HS-27A (cell line): ENCODE measurements at regions not wholly inside any gene's neighbourhood (a gene's known extent, or its start where the extent isn't known, plus 50 kb on each side); places are given as distances from the start of the nearest gene placed in this dataset.

ENCODE experiments used
- DNase-seq: peaks from one replicate; pipeline ENCODE4 v3.0.0-alpha.2; 2012; ENCODE audit warnings: low read depth, missing footprints

DNA sequence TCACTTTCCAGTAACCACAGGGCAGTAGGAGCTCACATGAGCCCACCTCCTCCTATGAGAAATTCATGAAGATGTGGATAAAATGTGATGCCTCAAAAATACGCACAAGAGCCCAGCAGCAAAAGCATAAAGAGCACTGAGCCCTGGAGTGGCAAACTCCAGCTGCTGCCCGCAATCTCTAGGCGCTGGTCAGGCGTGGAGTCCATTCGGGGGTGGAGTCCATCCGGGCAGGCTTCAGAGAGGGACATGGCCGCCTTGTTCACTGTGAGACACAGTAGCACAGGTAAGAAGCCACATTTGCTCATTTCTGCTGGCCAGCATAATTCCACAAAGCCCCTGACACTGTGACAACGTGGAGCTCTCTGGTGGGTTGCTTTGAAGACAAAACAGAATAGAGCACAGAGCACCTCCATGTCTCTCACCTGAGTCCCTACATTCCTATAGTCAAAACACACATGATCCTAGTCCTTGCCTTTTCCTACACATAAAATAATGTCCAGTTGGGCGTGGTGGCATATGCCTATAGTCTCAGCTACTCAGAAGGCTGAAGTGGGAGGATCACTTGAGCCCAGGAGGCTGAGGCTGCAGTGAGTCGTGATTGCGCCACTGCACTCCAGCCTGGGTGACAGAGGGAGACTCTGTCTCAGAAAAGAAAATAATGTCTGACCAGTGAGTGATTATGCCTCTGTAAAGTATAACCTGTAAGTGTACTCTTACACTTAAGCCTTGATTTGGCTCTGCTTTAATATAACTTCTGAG lies 365.2 kb downstream of the GADD45G start:
- DNase-seq, result no peak

DNA sequence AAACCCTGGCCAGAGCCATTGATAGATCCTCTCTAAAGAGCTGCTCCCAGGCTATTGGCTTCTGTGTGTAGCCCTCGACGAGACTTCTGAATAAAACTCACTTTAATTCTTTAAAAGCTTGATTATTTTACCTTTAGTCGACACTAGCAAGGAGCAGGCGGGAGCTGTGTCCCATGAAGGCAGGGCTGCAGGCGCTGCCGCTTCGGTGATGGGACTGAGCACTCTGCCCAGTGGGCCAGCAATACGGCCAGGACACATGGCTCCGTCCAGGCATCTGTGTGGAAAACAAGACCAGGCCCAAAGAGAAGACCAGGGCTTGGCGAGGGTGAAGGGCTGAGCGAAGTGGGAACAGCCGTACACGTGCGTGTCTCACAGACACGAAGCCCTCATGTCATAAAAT lies 365.9 kb downstream of the GADD45G start:
- no peak for DNase-seq

DNA sequence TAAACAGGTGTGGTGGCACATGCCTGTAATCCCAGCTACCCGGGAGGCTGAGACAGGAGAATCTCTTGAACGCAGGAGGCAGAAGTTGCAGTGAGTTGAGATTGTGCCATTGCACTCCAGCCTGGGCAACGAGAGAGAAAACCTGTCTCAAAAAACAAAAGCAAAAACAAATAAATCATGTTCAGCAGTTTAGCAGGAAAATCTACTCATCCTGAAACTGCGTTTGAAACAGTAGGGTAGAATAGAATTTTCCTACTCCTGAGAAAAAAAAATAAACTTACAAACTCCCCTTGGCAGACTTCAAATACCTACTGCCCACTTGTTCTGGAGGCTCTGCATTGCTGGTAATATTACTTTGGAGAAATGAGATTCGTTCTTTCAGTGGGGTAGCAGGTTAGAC lies 367.7 kb downstream of the GADD45G start:
- DNase-seq, result no peak

DNA sequence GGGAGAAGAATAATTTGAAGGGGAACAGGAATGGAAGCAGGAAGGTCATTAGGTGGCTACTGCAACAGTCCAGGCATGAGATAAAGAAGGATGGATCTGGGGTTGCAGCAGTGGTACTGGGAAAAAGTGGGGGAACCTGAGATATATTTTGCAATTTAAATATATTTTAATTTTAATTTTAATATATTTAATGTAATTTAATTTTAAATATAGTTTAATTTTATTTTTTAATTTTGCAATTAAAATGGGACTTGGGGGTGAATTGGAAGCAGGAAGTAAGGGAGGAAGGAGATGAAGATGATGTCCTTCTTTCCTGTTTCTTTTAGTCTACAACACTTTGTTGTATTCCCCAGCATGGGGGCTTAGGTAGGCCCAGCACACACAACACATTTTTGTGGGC lies 369.8 kb downstream of the GADD45G start:
- no peak for DNase-seq

DNA sequence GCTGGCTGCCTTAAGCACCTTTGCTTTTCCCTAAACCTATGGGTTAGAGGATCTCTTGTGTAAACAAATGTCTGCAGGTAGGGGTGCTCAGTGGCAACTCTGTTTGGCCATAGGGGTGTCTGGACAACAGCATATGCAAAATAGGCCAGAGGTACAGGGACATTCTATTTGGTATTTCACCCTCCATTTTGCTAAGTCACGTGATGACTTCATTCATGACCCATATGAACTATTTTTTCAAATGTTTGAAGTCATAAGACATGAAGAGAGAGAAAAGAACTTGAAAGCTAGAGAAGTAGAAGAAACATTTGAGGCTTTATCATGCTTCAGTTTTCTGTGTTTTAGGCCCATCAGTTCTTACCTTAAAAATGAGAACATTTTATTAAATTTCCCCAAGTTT lies 370.2 kb downstream of the GADD45G start:
- no peak for DNase-seq

DNA sequence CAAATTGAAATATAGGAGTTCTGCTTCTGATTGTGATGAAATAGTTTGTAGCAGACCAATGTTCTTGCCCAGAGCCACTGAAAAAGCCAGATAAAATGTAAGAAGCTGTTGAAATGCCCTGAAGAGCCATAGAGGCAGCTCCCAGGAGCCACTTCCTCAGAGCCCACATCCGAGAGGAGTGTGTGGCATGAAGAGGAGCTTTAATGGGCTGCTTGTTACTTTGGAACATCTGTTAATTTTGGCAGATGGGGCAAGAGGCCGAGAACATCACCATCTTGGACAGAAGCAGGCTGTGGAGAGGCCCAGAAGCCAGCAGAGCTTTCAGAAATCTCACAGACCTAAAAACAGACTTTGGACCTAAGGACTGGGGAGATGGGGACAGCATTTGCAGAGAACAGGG lies 370.8 kb downstream of the GADD45G start:
- DNase-seq, result no peak

DNA sequence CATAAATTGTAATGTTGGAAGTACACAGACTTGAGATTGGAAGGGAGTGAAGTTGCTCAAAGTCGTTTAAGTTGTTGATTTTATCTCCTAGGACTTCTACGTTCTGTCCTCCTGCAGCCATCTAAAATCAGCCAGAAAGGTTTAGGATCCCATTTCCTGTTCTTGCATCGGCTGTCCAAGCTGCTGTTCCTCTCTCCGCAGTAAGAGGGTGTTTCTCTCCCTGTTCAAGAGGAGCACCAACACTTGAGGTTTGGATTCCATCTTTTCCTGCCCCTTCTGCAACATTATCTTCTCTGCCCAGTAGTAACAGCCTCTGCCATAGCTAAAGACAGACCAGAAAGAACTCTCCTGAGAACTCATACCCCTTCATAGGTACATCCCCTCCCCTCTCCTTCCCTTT lies 373.4 kb downstream of the GADD45G start:
- DNase-seq, result no peak

DNA sequence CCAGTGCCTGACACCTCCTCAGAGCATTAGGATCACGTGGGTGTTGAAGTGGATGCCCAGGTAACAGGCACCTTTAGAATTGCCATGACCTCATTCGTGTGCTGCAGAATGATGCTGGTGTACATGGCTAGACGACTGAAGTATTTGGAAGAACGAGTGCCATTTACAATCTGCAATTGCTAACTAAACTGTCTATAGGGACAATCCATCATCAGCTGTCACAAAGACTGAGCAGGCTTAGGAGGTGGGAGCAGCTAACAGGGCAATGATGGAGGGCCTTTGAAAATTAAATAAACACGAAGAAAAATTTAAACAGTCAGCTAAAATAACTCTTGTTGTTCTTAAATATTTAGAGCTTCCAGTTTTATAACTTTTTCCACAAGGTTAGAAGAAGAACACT lies 375.8 kb downstream of the GADD45G start:
- no peak for DNase-seq

DNA sequence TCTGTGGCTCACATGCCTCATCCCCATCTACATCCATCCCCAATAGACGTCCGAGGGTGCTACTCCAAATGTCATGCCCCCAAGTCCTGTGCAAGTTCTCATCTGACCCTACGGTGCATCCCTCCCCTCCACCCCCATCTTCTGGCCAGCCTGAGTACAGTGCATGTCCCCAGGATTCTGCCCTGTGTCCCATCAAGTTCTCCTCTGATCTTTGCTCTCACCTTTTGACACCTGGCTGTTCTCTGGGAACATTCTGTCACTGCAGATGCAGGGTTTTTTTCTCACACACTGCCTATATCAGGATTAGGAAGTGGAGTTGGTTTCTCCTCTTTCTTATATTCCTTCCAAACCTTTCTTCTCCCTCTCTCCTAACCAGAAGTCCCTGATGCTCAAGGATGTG lies 377.2 kb downstream of the GADD45G start:
- no peak for DNase-seq

DNA sequence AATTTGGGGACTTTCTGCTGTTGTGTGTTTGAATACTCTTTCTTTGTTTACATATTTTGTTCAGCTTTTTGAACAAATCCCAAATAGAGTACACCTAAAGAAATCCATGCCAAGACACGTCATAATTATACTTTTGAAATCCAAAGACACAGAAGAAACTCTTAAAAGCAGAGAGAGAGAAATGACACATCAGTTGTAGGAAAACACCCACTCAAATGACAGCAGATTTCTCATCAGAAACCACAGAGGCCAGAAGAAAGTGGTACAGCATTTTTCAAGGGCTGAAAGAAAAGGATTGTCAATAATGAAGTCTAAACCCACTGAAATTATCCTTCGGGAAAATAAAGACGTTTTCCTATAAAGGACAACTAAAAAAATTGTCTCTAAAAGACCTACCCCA lies 378.6 kb downstream of the GADD45G start:
- DNase-seq, result no peak

DNA sequence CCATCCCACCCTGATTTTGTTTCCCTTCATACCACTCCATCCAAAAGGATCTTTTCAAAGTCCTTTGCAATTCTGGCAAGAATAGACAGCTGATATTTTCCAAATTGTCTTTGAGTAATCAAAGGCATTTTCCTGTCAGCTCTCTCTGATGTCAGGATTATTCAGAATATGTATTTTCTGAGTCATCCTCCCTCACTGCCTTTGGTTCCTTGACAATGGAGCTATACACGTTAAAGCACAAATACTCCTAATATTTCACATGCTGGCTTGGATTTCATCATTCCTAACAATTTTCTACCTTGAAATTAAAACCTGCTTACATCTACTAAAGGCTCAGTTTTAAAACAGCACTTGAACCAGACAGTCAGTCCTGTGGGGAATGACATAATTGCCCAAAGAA lies 379.4 kb downstream of the GADD45G start:
- no peak for DNase-seq

DNA sequence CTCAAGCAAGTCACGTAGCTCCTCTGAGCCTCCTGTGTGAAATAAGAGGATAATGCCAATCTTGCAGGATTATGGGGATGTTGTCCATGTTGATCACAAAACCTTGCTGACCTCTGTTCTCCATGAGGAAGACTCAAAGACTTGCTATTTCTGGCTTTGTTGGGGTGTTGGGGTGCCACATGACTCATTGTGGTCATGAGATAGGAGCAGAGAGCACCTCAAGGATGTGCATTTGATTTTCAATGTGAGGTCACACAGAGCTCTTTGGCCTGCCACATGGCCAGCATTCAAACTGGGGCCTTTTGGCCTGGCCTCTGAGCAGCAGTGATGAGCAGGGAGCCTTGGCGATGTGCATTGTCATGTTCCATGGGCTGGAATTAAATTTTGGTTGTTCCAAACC lies 380.3 kb downstream of the GADD45G start:
- DNase-seq, result no peak

DNA sequence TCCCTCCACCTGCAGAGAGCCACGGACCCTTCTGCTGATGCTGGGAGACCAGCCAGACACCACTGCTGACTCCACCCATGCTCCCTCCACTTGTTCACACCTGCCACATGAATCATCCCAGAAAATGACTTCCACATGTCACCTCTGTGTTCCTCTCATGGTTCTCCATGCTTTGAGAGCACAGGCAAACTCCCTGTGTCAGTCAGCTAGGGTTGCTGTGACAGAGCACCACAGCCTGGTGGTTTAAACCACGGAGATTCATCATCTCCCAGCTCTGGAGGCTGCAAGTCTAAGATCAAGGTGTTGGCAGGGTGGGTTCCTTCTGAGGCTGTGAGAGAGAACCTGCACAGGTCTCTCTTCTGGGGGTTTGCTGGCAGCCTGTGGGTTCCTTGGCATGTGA lies 381.4 kb downstream of the GADD45G start:
- DNase-seq, result no peak

DNA sequence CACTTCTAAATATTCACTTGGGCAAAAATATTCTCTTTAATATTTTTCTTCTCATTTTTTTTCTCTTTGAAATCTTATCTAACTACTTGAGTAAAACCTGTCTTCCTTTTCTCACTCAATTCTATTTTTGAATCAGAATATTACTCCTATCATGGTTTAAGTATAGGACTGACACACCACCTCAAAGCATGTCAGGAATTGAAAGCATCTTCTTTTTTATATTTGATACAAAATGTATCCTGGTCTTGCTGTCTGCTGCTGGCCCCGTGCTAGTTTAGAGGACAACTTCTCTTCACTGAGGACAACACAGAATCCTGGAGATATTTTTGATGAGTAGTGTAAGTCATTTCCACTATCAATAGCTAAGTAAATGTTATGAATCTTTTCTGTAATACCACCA lies 383.6 kb downstream of the GADD45G start:
- DNase-seq, result no peak

DNA sequence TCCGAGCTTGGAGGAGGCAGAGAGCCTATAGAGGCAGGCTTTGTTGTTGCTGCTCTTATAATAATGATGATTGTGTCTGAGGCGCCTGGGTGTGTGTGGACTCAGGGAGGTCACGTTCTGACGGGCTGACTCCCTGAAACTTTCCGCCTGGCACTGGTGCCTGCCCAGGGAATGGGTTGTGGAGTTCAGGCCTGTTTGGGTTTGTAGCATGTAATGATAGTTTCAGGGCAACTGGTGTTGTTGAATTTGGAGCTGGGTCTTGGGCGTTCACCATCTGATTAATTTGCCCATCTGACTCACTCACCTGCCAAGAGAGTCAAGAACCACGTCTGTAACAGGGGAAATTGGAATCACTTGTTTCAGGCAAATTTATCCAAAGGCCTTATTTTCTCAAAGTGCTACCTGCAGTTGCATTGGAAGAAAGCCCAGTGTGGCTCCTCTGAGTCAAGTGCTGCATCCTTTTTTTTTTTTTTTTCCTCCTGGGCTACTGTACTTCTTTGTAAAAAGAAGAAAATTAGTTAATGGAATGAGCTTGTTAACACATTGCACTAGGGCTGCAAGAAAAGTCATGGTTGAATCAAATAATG lies 386.5 kb downstream of the GADD45G start:
- DNase-seq, result no peak

DNA sequence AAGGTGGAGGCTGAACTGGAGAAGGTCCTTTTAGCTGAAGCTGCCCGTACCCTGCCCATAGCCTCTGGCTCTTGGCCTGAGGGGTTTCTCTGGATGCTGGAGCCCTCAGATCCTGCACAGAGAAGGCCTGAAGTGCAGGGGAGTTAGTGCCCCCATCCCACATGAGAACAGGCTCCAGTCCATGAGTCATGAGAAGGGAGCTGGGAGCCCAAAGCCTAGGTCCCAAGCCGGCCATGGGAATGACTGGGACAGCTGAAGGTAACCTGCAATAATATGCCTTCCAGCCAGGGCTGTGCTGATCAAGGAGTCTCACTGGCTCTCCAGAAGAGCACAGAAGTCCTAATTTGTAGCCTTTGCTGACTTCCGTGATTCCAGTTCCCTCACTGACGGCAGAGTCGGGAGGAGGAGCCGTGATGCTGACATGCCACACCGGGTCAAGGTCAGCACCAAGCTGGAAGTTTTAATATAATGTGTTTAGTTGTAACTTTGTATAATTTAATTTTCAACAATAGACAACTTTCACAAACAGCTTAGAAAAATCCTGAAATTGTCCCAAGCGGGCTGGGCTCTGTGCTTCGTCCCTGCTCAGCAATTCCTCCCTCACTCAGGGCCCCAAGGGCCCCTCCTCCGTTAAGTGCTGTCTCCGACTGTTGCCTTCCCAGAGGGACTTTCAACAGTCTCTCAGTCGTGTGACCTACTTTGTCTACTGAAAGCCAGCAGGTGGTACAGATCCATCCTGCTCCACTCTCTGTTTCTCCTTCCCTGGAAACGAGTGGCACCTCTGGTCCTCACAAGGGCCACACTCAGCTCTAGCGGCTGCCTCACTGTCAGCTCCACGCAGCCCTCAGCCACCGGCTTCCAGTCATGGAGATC lies 387.8 kb downstream of the GADD45G start:
- DNase-seq, result no peak

DNA sequence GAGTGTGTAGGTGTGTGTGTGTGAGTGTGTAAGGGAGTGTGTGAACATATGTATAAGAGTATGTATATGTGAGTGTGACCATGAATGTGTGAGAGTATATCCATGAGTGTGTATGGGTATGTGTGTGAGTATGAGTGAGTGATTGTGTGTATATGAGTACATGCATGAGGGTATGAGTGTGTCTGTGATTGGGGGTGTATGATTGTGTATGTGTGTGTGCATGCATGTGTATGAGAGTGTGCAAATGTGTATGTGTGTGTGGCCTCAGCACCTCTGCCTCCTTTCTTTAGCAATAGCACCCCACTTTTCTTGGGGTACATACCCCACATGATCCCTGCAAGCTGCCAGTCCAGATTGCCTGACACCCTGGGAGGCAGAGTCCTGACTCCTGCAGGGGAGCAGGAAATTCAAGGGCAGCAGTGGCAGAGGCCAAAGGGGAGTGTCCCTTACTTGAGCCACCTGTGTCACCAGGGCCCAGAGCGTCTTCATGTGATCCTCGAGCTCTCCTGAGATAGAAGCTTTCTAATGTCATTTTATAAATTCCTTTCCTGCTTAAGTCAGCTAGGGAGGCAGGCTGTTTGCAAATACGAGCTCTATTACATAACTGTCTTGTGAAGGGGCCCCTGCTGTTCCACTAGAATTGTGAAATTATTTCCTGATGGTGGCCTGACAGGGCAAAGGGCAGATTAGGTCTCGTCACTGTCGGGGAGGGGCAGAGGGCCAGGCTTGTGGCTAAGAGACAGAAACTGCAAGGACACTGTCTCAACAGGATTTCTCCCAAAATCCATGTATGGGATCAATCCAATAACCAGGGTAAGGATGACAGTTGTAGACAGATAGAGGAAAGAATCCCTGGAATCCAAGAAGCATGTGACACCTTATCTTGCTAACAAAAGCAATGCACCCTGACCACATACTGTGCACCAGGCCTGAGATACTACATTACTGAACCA lies 389.1 kb downstream of the GADD45G start:
- no peak for DNase-seq

DNA sequence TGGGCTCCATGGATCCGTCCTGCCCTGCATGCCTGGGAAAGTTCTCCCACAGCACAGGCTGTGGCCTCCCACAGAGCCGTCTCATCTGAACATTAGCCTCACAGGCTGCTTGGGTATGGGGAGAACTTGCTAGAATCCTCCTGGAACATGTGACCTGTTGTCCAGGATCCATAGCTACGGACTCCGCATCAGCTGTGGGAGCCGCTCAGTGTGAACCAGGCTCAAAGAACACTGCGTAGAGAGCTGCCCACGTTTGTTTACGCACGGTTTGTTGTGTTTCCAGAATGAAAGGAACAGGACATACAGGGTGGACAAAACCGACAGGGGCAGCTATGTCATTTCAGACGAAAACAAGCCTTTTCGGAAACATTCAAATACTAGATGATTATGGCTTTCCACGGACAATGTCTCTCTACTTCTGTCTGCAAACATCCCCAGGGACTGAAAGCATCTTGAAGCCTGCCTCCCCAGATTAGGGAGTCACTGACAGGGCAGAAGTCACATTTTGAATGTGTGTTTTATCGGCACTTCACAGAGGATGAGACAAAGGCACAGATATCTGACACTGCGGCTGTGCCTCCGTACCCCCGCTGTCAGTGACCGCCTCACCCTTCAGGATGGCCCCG lies 390.3 kb downstream of the GADD45G start:
- DNase-seq, result no peak

DNA sequence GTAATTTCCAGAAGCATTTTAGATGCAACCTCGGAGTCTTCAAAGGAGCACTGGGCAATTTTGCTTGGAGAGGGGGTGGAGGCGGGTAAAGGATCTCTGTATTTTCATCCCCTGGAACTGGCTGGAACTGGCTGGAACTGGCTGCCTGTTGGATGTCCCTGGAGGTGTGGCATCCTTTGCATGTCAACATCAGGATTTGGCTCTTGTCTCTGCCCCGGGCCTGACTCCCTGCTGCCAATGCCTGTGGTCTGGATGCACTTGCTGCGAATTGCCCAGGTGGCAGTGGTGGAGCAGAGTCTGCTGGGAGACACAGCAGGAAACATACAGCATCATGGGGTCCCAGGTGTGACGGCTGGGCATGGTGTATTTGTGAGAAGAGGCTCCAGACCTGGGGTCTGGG lies 391.3 kb downstream of the GADD45G start:
- DNase-seq, result no peak

DNA sequence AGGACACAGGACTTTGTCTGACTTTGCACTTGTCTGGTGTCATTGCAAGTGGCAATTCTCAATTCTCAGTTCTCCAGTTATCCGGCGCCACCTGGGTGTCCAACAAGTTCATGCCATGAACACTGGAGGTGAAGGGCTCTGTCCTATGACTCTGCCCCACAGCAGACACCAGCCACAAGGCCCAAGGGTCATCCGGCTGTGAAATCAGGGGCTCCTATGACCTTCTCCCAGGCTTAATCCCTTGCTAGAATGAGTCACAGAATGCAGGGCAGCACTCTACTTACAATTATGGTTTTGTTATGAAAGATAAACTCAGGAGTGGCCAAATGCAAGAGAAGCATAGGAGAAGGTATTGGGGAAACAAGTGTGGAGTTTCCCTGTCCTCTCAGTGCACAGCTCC lies 392.0 kb downstream of the GADD45G start:
- DNase-seq, result no peak

DNA sequence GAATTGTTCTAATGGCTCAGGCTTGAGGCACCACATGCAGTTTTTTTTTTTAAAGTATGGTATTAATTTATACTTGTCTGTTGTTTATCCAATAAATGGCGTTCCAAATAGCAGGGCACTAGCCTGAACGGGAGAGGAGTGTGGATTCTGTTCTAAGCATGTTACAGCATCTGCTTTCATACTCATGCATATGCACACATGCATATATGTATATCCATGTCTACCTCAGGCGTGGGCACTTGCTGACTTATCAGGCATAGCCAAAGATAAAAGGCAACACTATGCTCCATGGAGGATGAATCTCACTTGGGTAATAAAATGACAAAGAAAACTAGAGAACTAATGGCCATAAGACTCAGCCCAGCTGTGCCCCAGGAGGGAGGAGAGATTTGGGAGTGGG lies 393.8 kb downstream of the GADD45G start:
- DNase-seq, result no peak

DNA sequence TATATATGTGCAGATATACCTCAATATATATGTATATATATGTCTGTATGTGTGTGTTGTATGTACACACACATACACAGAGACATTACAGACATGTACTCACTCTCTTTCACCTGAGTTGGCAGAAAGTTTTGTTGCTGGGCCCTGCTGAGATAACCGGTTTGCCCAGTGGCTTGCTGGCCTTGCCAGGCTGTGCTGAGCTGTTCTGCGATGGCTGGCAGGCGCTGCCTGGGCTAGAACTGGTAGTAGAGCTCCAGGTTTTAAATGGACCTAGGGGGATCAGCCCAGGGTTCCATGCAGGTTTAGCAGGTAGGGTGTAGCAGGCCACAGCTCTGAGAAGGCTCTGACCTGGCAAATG lies 394.3 kb downstream of the GADD45G start:
- no peak for DNase-seq
